Ishikawa (cell line): ENCODE measurements at regions not wholly inside any gene's neighbourhood (a gene's known extent, or its start where the extent isn't known, plus 50 kb on each side); places are given as distances from the start of the nearest gene placed in this dataset.

ENCODE experiments used
- CEBPB ChIP-seq: IDR thresholded peaks from 2 replicates; pipeline ENCODE4 v1.6.1; 2012
- CREB1 ChIP-seq: IDR thresholded peaks from 2 replicates; pipeline ENCODE4 v1.6.1; 2012; ENCODE audit warnings: low read depth
- EGR1 ChIP-seq: IDR thresholded peaks from 2 replicates; pipeline ENCODE4 v1.6.1; 2012
- EP300 ChIP-seq: IDR thresholded peaks from 2 replicates; pipeline ENCODE4 v1.6.1; 2012; ENCODE audit warnings: borderline replicate concordance
- FOXM1 ChIP-seq: IDR thresholded peaks from 2 replicates; pipeline ENCODE4 v1.6.1; 2012; ENCODE audit warnings: low read depth, borderline replicate concordance
- MAX ChIP-seq: IDR thresholded peaks from 2 replicates; pipeline ENCODE4 v1.6.1; 2012
- NFIC ChIP-seq: IDR thresholded peaks from 2 replicates; pipeline ENCODE4 v1.6.1; 2012
- RAD21 ChIP-seq: IDR thresholded peaks from 2 replicates; pipeline ENCODE4 v1.6.1; 2012; ENCODE audit warnings: low read depth
- REST ChIP-seq: IDR thresholded peaks from 2 replicates; pipeline ENCODE4 v1.6.1; 2012; ENCODE audit warnings: low read depth, mild to moderate bottlenecking
- TAF1 ChIP-seq: IDR thresholded peaks from 2 replicates; pipeline ENCODE4 v1.6.1; 2012; ENCODE audit warnings: low read depth, mild to moderate bottlenecking
- TCF12 ChIP-seq: IDR thresholded peaks from 2 replicates; pipeline ENCODE4 v1.6.1; 2012; ENCODE audit warnings: low read depth
- TEAD4 ChIP-seq: IDR thresholded peaks from 2 replicates; pipeline ENCODE4 v1.6.1; 2012
- USF1 ChIP-seq: IDR thresholded peaks from 2 replicates; pipeline ENCODE4 v1.6.1; 2012
- YY1 ChIP-seq: IDR thresholded peaks from 2 replicates; pipeline ENCODE4 v1.6.1; 2012; ENCODE audit warnings: low read depth
- ZBTB7A ChIP-seq: IDR thresholded peaks from 2 replicates; pipeline ENCODE4 v1.6.1; 2012; ENCODE audit warnings: low read depth

GRCh38 chr5:67986761-67987160 lies 228.8 kb upstream of the PIK3R1 start:
- TF ChIP-seq YY1 (no peak), CEBPB (no peak), ZBTB7A (no peak), FOXM1 (no peak), NFIC (no peak), TAF1 (no peak), RAD21 (no peak)

GRCh38 chr5:67985686-67986387 lies 229.7 kb upstream of the PIK3R1 start:
- TF ChIP-seq REST (no peak), EP300 (no peak), NFIC (no peak), CEBPB (no peak), ZBTB7A (no peak), TCF12 (no peak)

- TF ChIP-seq EGR1, result no peak
- no peak for TF ChIP-seq REST
- TF ChIP-seq ZBTB7A, result no peak
- TF ChIP-seq FOXM1, result no peak
- no peak for TF ChIP-seq TAF1
- no peak for TF ChIP-seq USF1
- TF ChIP-seq TCF12, result no peak
- no peak for TF ChIP-seq YY1
- no peak for TF ChIP-seq CEBPB
Observed at GRCh38 chr5:67984546-67984945, 231.0 kb upstream of the PIK3R1 start.

- TF ChIP-seq EGR1, result no peak
- no peak for TF ChIP-seq TAF1
- no peak for TF ChIP-seq FOXM1
- TF ChIP-seq MAX, result no peak
- TF ChIP-seq EP300, result no peak
- TF ChIP-seq REST, result no peak
- no peak for TF ChIP-seq TEAD4
- no peak for TF ChIP-seq NFIC
- TF ChIP-seq RAD21, result no peak
- no peak for TF ChIP-seq YY1
Observed at GRCh38 chr5:67983251-67984110, 232.1 kb upstream of the PIK3R1 start.

GRCh38 chr5:67978171-67978570 lies 237.4 kb upstream of the PIK3R1 start:
- TF ChIP-seq USF1 (no peak), YY1 (no peak), CREB1 (no peak), EGR1 (no peak), TEAD4 (no peak), FOXM1 (no peak), TCF12 (no peak), REST (no peak), ZBTB7A (no peak), MAX (no peak), RAD21 (no peak), CEBPB (no peak), EP300 (no peak), TAF1 (no peak), NFIC (no peak)
